GM19239 (cell line): ENCODE measurements at regions not wholly inside any gene's neighbourhood (a gene's known extent, or its start where the extent isn't known, plus 50 kb on each side); places are given as distances from the start of the nearest gene placed in this dataset.

ENCODE experiments used
- DNase-seq: peaks from one replicate; pipeline ENCODE4 v3.0.0; 2011; ENCODE audit warnings: low spot score; ENCODE audit not compliant: insufficient read length
- FAIRE-seq: peaks from 2 replicates; lab custom pipeline; 2011; peaks lifted over from hg19 to GRCh38; lab: Jason Lieb, UNC

DNA sequence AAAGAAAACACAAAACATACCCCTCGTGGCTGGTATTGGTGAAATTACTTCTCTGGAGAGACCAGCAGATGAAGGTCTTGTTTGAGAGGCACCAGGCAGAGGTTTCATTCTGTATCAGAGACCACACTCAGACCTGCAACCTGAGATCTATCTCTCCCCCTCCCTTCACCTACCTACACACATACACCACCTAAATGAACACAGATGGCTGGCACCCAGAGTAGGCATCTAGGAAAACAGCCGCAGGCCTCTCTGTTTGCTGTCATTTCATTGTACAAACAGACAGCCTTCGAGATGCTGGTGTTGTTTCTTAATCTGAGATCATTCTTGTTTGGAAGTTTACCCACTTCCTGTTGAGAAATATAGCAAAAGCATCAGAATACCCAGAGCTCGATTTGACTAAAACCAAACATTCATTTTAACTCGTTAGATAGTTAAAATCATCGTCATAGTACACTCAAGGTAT lies 173.9 kb upstream of the SLC25A13 start:
- peak; percentile 42 for FAIRE-seq
- DNase-seq: no peak

DNA sequence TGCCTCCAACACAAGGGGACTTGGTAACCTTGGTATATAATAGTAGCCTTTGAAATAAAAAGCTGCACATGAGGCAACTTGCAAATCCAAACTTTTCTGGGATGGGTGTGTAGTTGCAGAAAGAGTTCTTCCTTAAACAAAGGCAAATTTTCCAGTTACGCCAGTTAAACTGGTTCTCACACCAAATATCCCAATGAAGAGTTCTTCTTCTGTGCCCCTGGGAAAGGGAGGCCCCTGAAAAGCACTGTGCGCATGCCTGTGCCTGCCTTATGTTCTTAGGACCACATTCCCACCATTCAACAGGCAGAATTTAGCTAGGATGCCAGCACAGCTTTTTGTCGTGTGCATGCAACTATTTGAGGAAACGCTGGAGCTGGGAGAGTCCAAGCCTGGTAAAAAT lies 164.8 kb upstream of the SLC25A13 start:
- DNase-seq (no peak), FAIRE-seq (no peak)

- no peak for FAIRE-seq
- no peak for DNase-seq
These were observed 162.9 kb upstream of the SLC25A13 start for GRCh38 chr7:96484845-96485244.

- no peak for DNase-seq
- FAIRE-seq: no peak
These were observed 162.2 kb upstream of the SLC25A13 start for GRCh38 chr7:96484091-96484490.

- DNase-seq (no peak), FAIRE-seq (no peak)
These were observed 159.9 kb upstream of the SLC25A13 start for GRCh38 chr7:96481796-96482195.

- FAIRE-seq: peak; percentile 14
- DNase-seq: no peak
These were observed 157.2 kb upstream of the SLC25A13 start for GRCh38 chr7:96479015-96479645.

GRCh38 chr7:96471606-96472005 lies 149.7 kb upstream of the SLC25A13 start:
- FAIRE-seq (no peak), DNase-seq (no peak)

DNA sequence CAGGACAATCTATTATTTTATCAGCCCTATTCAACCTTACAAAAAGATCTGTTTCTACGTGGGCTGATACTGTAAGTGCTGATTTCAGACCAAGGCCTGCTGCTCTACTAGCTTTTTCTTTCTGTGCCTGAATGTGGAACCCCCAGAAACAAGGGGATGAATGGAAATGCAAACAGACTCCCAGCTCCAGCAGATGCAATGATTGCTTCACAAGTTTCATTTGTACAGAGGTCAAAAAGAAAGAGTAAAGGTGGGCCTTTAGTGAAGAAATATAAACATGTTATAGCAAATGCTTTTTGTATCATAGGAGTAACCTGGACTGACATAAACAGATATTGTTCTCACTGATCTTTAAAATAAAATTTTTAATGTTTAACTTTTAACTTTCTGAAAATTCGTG lies 130.2 kb upstream of the SLC25A13 start:
- FAIRE-seq (no peak), DNase-seq (no peak)

GRCh38 chr7:96449094-96449493 lies 127.2 kb upstream of the SLC25A13 start:
- DNase-seq: no peak
- no peak for FAIRE-seq

GRCh38 chr7:96447109-96447645 lies 125.3 kb upstream of the SLC25A13 start:
- DNase-seq: no peak
- FAIRE-seq: no peak

DNA sequence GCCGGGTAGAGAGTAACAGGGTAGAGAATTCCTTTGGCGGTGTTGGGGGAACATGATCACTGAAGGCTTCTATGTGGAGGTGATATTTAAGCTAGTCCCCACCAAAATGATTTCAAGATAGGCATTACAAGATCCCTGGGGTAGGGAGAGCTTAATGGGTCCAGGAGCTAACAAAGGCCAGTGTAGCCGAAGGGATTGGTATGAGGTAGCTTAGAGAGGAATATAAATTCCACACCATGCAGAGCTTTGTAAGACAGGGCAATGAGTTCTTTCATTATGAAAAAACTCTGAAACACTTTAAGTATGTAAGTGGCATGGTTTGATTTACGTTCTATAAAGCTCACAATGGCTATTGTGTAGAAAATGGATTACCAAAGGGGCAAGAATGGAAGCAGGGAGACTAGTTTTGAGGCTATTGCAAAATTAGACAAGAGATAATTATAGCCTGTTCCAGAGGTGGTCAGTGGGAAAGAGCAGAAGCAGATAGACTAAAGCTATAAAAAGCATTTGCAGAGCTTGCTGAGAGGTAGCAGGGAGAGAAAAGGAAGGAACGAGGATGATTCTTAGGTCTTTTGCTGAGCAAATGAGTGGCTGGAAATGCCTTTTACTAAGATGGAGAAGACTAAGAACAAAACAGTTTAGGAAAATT lies 119.7 kb upstream of the SLC25A13 start:
- DNase-seq (no peak), FAIRE-seq (no peak)

DNA sequence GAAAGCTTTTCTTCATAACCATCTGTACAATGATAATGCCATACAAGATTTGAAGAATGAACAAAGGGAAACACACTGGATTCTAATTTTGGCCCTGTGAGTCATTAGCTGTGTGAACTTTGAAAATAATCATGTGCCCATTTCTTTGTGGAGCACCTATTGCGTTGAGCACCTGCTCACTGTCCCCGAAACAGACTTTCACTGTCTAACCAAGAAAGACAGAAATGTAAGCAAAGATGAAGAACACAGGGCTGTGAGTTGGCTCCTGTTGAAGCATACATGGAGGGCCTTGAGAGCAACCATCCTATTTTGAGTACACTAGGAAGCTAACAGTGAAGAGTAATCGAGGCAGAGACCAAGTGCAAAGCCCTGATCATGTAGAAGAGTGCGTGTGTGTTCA lies 118.4 kb upstream of the SLC25A13 start:
- DNase-seq: no peak
- FAIRE-seq: no peak

DNA sequence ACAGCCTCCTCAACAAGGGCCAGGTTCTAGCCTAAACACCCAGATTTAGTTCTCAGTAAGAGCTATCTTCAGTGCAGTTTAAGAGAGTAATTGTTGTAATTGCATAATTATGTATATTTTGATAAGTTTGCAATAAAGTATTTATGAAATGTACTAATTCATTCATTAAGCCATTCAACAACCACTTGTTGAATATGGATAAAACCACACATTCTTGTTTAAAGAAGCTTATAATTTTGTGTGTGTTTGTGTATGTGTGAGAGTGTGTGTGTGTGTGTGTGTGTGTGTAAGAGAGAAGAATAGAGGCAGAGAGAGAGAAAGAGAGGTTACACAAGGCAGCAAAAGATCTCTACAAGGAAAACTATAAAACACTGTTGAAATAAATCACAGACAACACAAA lies 115.0 kb upstream of the SLC25A13 start:
- DNase-seq (no peak), FAIRE-seq (no peak)

- no peak for DNase-seq
- FAIRE-seq: peak; percentile 40
These were observed 108.5 kb upstream of the SLC25A13 start for GRCh38 chr7:96430356-96430755.

DNA sequence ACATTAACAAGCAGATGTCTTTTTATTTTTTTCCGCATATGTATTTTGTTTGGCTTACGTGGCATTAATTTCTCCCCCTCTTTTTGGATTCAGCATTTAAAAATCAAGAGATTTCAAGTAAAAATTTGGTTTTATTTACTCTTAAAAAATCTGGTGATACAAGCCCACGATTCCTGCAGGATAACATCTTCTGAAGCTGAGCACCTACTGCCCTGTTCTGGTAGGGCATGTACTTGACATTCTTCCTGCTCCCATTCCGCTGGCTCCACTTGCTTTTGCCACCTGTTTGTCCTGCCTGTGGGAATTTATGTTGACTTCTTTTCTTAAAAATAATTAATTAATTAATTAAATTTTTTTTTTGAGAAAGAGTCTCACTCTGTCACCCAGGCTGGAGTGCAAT lies 105.2 kb upstream of the SLC25A13 start:
- no peak for FAIRE-seq
- no peak for DNase-seq

- no peak for FAIRE-seq
- no peak for DNase-seq
These were observed 104.8 kb upstream of the SLC25A13 start for GRCh38 chr7:96426685-96427084.

- FAIRE-seq: no peak
- DNase-seq: no peak
These were observed 104.1 kb upstream of the SLC25A13 start for GRCh38 chr7:96426027-96426426.

GRCh38 chr7:96424411-96424810 lies 102.5 kb upstream of the SLC25A13 start:
- FAIRE-seq (no peak), DNase-seq (no peak)

- FAIRE-seq (no peak), DNase-seq (no peak)
These were observed 100.5 kb upstream of the SLC25A13 start for GRCh38 chr7:96422388-96422787.

- FAIRE-seq: no peak
- DNase-seq: no peak
These were observed 96.7 kb upstream of the SLC25A13 start for GRCh38 chr7:96418581-96418980.

- FAIRE-seq (no peak), DNase-seq (no peak)
These were observed 95.9 kb upstream of the SLC25A13 start for GRCh38 chr7:96417784-96418183.

DNA sequence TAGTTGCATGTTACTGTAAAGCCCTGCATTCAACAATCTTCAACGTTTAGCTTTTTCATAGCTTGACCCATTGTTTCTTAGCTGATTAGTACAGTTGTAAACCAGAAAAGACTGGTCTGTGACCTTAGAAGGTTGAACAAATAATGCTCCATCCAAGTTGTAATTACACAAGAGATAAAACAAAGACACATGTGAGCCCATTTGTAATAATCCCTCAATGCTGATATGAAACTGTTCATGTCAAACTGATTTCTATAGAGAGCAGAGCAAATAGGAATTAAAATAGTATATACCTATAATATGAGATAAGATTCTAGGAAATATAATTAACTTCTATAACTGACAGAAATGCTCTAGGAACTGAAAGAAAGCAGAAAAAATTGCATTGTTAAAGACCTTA lies 94.7 kb upstream of the SLC25A13 start:
- FAIRE-seq (no peak), DNase-seq (no peak)
